ENCODE measurements at regions not wholly inside any gene's neighbourhood (a gene's known extent, or its start where the extent isn't known, plus 50 kb on each side); places are given as distances from the start of the nearest gene placed in this dataset.

DNA sequence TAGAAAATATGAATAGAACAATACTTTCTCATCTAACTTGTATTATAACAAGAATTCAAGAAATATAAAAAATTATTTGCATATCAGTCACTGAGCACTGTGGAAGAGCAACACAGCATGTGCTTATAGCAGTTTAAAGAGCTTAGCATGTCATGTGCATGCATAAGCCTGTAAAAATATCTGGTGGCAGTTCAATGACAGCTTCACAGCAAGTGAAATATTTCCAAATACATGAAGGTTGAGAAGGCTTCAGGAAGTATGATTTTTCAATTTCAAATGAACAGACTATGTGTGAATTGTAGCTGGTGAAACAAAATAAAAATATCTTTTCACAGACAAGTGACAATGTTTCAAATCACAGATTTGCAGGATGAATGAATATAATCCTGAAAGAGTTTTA, 128.5 kb downstream of the PRDM9 start:
- no peak overlapping the region for H3K4me3 ChIP-seq (ENCODE audit: low read depth, low read length, poor library complexity, severe bottlenecking)
- TF ChIP-seq, protein P1, sequence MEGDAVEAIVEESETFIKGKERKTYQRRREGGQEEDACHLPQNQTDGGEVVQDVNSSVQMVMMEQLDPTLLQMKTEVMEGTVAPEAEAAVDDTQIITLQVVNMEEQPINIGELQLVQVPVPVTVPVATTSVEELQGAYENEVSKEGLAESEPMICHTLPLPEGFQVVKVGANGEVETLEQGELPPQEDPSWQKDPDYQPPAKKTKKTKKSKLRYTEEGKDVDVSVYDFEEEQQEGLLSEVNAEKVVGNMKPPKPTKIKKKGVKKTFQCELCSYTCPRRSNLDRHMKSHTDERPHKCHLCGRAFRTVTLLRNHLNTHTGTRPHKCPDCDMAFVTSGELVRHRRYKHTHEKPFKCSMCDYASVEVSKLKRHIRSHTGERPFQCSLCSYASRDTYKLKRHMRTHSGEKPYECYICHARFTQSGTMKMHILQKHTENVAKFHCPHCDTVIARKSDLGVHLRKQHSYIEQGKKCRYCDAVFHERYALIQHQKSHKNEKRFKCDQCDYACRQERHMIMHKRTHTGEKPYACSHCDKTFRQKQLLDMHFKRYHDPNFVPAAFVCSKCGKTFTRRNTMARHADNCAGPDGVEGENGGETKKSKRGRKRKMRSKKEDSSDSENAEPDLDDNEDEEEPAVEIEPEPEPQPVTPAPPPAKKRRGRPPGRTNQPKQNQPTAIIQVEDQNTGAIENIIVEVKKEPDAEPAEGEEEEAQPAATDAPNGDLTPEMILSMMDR (IDR thresholded peaks at IDR 0.05; ENCODE audit: low read length): no peak
- no peak for TF ChIP-seq EZH2 (IDR thresholded peaks at IDR 0.05; ENCODE audit: borderline replicate concordance, low read length)
- H3K4me1 ChIP-seq (ENCODE audit: insufficient read depth, low read length, severe bottlenecking): no peaks in the 10 kb centered on the region

DNA sequence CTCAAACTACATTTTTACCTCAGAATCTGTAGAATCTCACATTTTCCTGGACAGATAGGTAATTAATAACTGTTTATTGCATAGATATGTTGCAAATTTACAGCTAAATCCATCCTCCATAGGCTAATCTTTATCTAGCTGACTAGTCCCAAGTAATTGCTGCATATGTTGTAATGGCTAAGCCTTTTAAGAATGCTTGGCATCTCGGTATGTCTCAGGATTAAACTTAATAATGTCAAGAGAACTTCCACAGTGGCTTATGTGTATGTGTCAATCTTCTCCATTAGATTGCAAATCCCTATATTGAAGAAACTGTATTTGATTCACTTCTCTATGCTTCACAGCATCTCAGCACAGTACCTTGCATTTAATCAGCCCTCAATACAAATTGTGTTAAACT, 131.9 kb downstream of the PRDM9 start:
- no peaks in the 10 kb centered on the region for H4K20me1 ChIP-seq (ENCODE audit: insufficient read depth, low read length)
- TF ChIP-seq, protein P1 (IDR thresholded peaks at IDR 0.05; ENCODE audit: low read length): no peak
- TF ChIP-seq EZH2 (IDR thresholded peaks at IDR 0.05; ENCODE audit: borderline replicate concordance, low read length): no peak
- H3K4me1 ChIP-seq (ENCODE audit: insufficient read depth, low read length, severe bottlenecking): no peaks in the 10 kb centered on the region
- H3K9ac ChIP-seq (ENCODE audit: low read length): no peak overlapping the region
- no peaks in the 10 kb centered on the region for H3K9me2 ChIP-seq (ENCODE audit: low read depth, low read length)
- no peak overlapping the region for H3K4me3 ChIP-seq (ENCODE audit: low read depth, low read length, poor library complexity, severe bottlenecking)
- H2AFZ ChIP-seq (ENCODE audit: low read length): no peak overlapping the region
- H3K4me2 ChIP-seq (ENCODE audit: low read length): no peak overlapping the region
- H3K27ac ChIP-seq (ENCODE audit: low read depth, low read length, poor library complexity, severe bottlenecking): no peak overlapping the region
- H3K9me3 ChIP-seq (ENCODE audit: low read length): no peaks in the 10 kb centered on the region
- no peaks in the 10 kb centered on the region for H3K36me3 ChIP-seq (ENCODE audit: insufficient read depth, low read length)
- no peaks in the 10 kb centered on the region for H3K27me3 ChIP-seq (ENCODE audit: insufficient read depth, low read length)
- no peaks in the 10 kb centered on the region for H3K79me2 ChIP-seq (ENCODE audit: insufficient read depth, low read length)
- no peaks in the 10 kb centered on the region for H3F3A ChIP-seq (ENCODE audit: insufficient read depth, low read length)

More for the DNA sequence above, 128.5 kb downstream of the PRDM9 start:
- Histone ChIP-seq H4K20me1 (ENCODE audit: insufficient read depth, low read length) (no peaks in the 10 kb centered on the region), H3F3A (ENCODE audit: insufficient read depth, low read length) (no peaks in the 10 kb centered on the region), H3K9ac (ENCODE audit: low read length) (no peak overlapping the region), H3K36me3 (ENCODE audit: insufficient read depth, low read length) (no peaks in the 10 kb centered on the region), H3K27ac (ENCODE audit: low read depth, low read length, poor library complexity, severe bottlenecking) (no peak overlapping the region), H3K4me2 (ENCODE audit: low read length) (no peak overlapping the region), H3K79me2 (ENCODE audit: insufficient read depth, low read length) (no peaks in the 10 kb centered on the region), H3K9me3 (ENCODE audit: low read length) (no peaks in the 10 kb centered on the region), H3K27me3 (ENCODE audit: insufficient read depth, low read length) (no peaks in the 10 kb centered on the region), H3K9me2 (ENCODE audit: low read depth, low read length) (no peaks in the 10 kb centered on the region), H2AFZ (ENCODE audit: low read length) (no peak overlapping the region)

DNA sequence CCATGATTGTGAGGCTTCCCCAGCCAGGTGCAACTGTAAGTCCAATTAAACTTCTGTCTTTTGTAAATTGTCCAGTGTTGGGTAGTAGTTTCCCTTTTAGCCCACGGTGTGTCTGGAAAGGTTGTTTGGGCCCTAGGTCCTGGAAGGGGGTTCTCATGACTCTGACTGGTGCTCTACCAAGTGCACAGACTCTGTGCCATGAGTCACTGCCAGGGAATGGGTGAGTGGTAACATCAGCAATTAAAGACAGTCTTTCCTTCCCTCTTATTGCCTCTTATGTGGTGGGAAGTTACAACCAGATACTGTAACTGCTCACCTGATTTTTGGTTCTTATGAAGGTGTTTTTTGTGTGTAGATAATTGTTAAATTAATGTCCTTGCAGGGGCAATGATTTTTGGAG, 141.2 kb downstream of the PRDM9 start:
- Histone ChIP-seq H3K4me3 (ENCODE audit: low read depth, low read length, poor library complexity, severe bottlenecking) (no peak overlapping the region), H3K4me2 (ENCODE audit: low read length) (no peak overlapping the region), H3K27me3 (ENCODE audit: insufficient read depth, low read length) (no peaks in the 10 kb centered on the region), H3K9me3 (ENCODE audit: low read length) (no peaks in the 10 kb centered on the region), H3K36me3 (ENCODE audit: insufficient read depth, low read length) (no peaks in the 10 kb centered on the region), H2AFZ (ENCODE audit: low read length) (no peak overlapping the region), H4K20me1 (ENCODE audit: insufficient read depth, low read length) (no peaks in the 10 kb centered on the region), H3K9me2 (ENCODE audit: low read depth, low read length) (no peaks in the 10 kb centered on the region), H3F3A (ENCODE audit: insufficient read depth, low read length) (no peaks in the 10 kb centered on the region), H3K9ac (ENCODE audit: low read length) (no peak overlapping the region), H3K4me1 (ENCODE audit: insufficient read depth, low read length, severe bottlenecking) (no peaks in the 10 kb centered on the region), H3K79me2 (ENCODE audit: insufficient read depth, low read length) (no peaks in the 10 kb centered on the region), H3K27ac (ENCODE audit: low read depth, low read length, poor library complexity, severe bottlenecking) (no peak overlapping the region)
- no peak for TF ChIP-seq EZH2 (IDR thresholded peaks at IDR 0.05; ENCODE audit: borderline replicate concordance, low read length)
- TF ChIP-seq, protein P1 (IDR thresholded peaks at IDR 0.05; ENCODE audit: low read length): no peak
